Smooth muscle cell (in vitro differentiated cells): ENCODE measurements at regions not wholly inside any gene's neighbourhood (a gene's known extent, or its start where the extent isn't known, plus 50 kb on each side); places are given as distances from the start of the nearest gene placed in this dataset.
A peak's percentile ranks its signal among the peaks of the same experiment; 100 is the strongest.

ENCODE experiments used
- DNase-seq: peaks from one replicate; lab custom pipeline; 2025; ENCODE audit not compliant: unreplicated experiment; lab: John Stamatoyannopoulos, UW
- H2AFZ ChIP-seq: fragments of 200-600 bp; sonication (generic); 2 replicates; pipeline ENCODE4 v1.6.0; 2016; ENCODE audit warnings: antibody characterized with exemption, low read depth, mild to moderate bottlenecking
- H3F3A ChIP-seq: fragments of 200-600 bp; sonication (generic); 2 replicates; pipeline ENCODE4 v1.6.0; 2017; ENCODE audit warnings: antibody characterized with exemption, low read depth
- H3K27ac ChIP-seq: fragments of 200-600 bp; sonication (generic); 2 replicates; pipeline ENCODE4 v1.5.1; 2016; ENCODE audit warnings: low read depth, mild to moderate bottlenecking
- H3K27me3 ChIP-seq: fragments of 200-600 bp; sonication (generic); 2 replicates; pipeline ENCODE4 v1.6.1; 2016; ENCODE audit warnings: low read depth, mild to moderate bottlenecking
- H3K36me3 ChIP-seq: fragments of 200-600 bp; sonication (generic); 2 replicates; pipeline ENCODE4 v1.5.1; 2016; ENCODE audit warnings: low read depth
- H3K4me1 ChIP-seq: fragments of 200-600 bp; sonication (generic); 2 replicates; pipeline ENCODE4 v1.5.1; 2016; ENCODE audit warnings: low read depth
- H3K4me2 ChIP-seq: fragments of 200-600 bp; sonication (generic); 2 replicates; pipeline ENCODE4 v1.6.0; 2016; ENCODE audit warnings: mild to moderate bottlenecking
- H3K4me3 ChIP-seq: fragments of 200-600 bp; sonication (generic); 2 replicates; pipeline ENCODE4 v1.5.1; 2016; ENCODE audit warnings: mild to moderate bottlenecking
- H3K79me2 ChIP-seq: fragments of 200-600 bp; sonication (generic); 2 replicates; pipeline ENCODE4 v1.6.0; 2016; ENCODE audit warnings: low read depth, mild to moderate bottlenecking
- H3K9ac ChIP-seq: fragments of 200-600 bp; sonication (generic); 2 replicates; pipeline ENCODE4 v1.6.0; 2016; ENCODE audit warnings: low read depth
- H3K9me3 ChIP-seq: fragments of 200-600 bp; sonication (generic); replicated peaks from 2 replicates; pipeline ENCODE4 v1.5.1; 2016; ENCODE audit warnings: low read depth
- H4K20me1 ChIP-seq: fragments of 200-600 bp; sonication (generic); 2 replicates; pipeline ENCODE4 v1.6.0; 2016; ENCODE audit warnings: low read depth
- WGBS: methylation state at CpG from one replicate; pipeline ENCODE4 v1.1.7; 2016; ENCODE audit warnings: low lambda C conversion rate; 5-methylcytosine and 5-hydroxymethylcytosine counted together
- TF ChIP-seq, protein P1 (sequence below): fragments of 200-600 bp; sonication (generic); IDR thresholded peaks from 2 replicates; pipeline ENCODE4 v1.5.1; 2017; ENCODE audit warnings: borderline replicate concordance, mild to moderate bottlenecking, antibody characterized with exemption; ENCODE audit not compliant: insufficient read depth, poor library complexity, severe bottlenecking

DNA sequence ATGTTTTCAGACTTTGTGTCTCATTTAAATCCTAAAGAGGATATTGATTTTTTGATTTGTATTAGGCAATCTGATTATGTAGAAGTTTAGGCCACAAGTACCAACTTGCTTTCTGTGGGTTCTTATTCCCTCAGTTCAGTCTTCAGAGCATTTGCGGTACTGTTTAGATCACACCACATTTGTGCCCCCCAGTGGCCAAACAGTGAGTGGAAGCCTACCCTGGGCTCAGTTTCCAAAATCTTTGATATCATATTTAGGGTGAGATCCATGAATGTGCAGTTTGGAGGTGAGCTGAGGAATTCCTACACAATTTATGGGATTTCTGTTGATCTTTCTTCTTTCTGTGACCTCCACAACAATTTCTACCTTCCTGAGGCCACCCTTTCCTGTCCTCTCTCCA is 92.3 kb upstream of the FUT9 start:
- no peak for DNase-seq
- Histone ChIP-seq H3K4me2 (no peak overlapping the region), H2AFZ (no peak overlapping the region), H3K79me2 (no peaks in the 10 kb centered on the region), H3K27me3 (no peaks in the 10 kb centered on the region), H3F3A (no peaks in the 10 kb centered on the region), H3K9me3 (no peaks in the 10 kb centered on the region), H4K20me1 (no peaks in the 10 kb centered on the region), H3K9ac (no peak overlapping the region), H3K4me1 (no peaks in the 10 kb centered on the region), H3K36me3 (no peaks in the 10 kb centered on the region), H3K4me3 (no peak overlapping the region), H3K27ac (no peak overlapping the region)
- TF ChIP-seq, protein P1, sequence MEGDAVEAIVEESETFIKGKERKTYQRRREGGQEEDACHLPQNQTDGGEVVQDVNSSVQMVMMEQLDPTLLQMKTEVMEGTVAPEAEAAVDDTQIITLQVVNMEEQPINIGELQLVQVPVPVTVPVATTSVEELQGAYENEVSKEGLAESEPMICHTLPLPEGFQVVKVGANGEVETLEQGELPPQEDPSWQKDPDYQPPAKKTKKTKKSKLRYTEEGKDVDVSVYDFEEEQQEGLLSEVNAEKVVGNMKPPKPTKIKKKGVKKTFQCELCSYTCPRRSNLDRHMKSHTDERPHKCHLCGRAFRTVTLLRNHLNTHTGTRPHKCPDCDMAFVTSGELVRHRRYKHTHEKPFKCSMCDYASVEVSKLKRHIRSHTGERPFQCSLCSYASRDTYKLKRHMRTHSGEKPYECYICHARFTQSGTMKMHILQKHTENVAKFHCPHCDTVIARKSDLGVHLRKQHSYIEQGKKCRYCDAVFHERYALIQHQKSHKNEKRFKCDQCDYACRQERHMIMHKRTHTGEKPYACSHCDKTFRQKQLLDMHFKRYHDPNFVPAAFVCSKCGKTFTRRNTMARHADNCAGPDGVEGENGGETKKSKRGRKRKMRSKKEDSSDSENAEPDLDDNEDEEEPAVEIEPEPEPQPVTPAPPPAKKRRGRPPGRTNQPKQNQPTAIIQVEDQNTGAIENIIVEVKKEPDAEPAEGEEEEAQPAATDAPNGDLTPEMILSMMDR = peak; percentile 34
- 52% methylated on average over 1 of the region's 1 CpG for WGBS

DNA sequence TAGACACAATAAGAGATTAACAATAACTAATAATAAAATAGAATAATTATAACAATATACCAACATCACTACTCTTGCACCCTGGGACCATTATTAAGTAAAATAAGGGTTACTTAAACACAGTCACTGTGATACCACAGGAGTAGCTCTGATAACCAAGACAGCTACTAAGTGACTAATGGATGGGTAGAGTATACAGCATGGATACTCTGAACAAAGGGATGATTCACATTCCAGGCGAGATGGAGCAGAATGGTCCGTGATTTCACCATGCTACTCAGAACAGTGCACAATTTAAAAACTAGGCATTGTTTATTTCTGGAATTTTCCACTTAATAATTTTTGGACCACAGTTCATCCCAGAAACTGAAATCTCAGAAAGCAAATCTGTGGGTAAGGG is 80.0 kb upstream of the FUT9 start:
- Histone ChIP-seq H3K9me3 (no peaks in the 10 kb centered on the region), H3F3A (no peaks in the 10 kb centered on the region), H4K20me1 (no peaks in the 10 kb centered on the region), H3K79me2 (no peaks in the 10 kb centered on the region), H3K27ac (no peak overlapping the region), H3K4me2 (no peak overlapping the region), H2AFZ (no peak overlapping the region), H3K4me3 (no peak overlapping the region), H3K4me1 (no peaks in the 10 kb centered on the region), H3K9ac (no peak overlapping the region), H3K36me3 (no peaks in the 10 kb centered on the region), H3K27me3 (no peaks in the 10 kb centered on the region)
- 73% methylated on average over 2 of the region's 2 CpGs for WGBS
- TF ChIP-seq, protein P1 = no peak
- no peak for DNase-seq

DNA sequence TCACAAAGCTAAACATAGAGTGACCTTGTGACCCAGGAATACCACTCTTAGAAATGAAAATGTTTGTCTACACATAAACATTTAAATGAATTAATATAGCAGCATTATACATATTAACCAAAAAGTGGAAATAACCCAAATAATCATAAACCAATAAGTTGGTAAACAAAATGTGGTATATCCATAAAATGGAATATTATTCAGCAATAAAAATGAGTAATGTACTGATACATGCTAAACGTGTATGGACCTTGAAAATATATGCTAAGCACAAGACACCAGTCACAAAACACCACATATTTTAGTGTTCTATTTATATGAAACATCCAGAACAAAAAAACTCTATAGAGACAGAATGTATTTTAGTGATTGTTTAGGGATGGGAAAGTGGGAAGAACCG is 68.9 kb upstream of the FUT9 start:
- TF ChIP-seq, protein P1 = no peak
- DNase-seq = no peak
- Histone ChIP-seq H3F3A (no peaks in the 10 kb centered on the region), H4K20me1 (no peaks in the 10 kb centered on the region), H3K4me3 (no peak overlapping the region), H3K79me2 (no peaks in the 10 kb centered on the region), H3K4me2 (no peak overlapping the region), H3K36me3 (no peaks in the 10 kb centered on the region), H3K9ac (no peak overlapping the region), H2AFZ (no peak overlapping the region), H3K4me1 (no peaks in the 10 kb centered on the region), H3K27me3 (no peaks in the 10 kb centered on the region), H3K9me3 (no peaks in the 10 kb centered on the region), H3K27ac (no peak overlapping the region)
- 93% methylated on average over 2 of the region's 2 CpGs for WGBS

DNA sequence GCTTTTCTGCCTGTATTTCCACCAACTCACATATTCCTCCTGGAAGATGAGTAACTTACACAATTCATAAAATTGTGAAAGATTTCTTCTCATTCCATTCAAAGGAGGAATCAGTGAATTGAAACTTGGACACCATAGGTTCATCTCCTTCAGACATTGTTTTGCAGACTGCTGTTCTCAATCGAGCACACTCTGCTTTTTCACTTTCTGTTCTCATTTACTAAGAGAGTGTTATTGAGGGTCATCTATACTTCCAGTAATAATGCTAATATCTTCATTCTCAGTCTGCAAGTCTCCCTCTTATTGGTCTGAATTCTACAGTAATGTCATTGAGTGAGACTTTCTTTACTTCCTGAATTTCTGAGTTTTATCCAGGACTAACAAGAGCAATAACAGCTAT is 67.5 kb upstream of the FUT9 start:
- Histone ChIP-seq H3K4me3 (no peak overlapping the region), H3K79me2 (no peaks in the 10 kb centered on the region), H3K36me3 (no peaks in the 10 kb centered on the region), H3F3A (no peaks in the 10 kb centered on the region), H3K9me3 (no peaks in the 10 kb centered on the region), H3K27ac (no peak overlapping the region), H3K4me2 (no peak overlapping the region), H3K9ac (no peak overlapping the region), H3K4me1 (no peaks in the 10 kb centered on the region), H4K20me1 (no peaks in the 10 kb centered on the region), H3K27me3 (no peaks in the 10 kb centered on the region), H2AFZ (no peak overlapping the region)
- no peak for DNase-seq
- TF ChIP-seq, protein P1 = no peak
- 78% methylated on average over 1 of the region's 1 CpG for WGBS
